ENCODE measurements at regions not wholly inside any gene's neighbourhood (a gene's known extent, or its start where the extent isn't known, plus 50 kb on each side); places are given as distances from the start of the nearest gene placed in this dataset.

- ATAC-seq = no peak
- TF ChIP-seq ISL1 (CRISPR knock-in tag; IDR thresholded peaks at IDR 0.05) = no peak
These were observed 309.1 kb downstream of the SOX4 start for GRCh38 chr6:21902628-21903169.

DNA sequence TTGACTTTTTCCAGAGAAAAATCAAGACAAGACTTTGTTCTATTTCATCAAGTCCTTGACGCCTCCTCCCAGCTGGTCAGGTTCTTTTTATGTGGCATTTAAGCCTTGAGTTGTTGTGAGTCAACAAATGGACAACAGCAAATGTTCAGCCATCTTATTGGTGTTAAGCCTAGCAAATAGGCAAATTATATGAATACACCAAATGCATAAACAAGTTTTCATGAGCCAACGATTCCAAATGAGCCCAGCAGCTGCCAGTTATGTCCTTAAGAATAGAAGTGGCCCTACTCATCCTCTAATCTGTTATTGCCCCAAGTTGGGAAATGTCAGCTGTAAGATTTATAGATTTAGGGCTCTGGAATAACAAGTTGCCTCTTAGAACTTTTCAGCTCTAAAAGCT is 312.0 kb downstream of the SOX4 start:
- ATAC-seq = no peak
- TF ChIP-seq ZNF565 (CRISPR knock-in tag; conservative IDR thresholded peaks at IDR 0.05; ENCODE audit: low read depth) (no peak), ZNF8 (CRISPR knock-in tag; IDR thresholded peaks at IDR 0.05) (no peak), OSR1 (CRISPR knock-in tag; IDR thresholded peaks at IDR 0.05) (no peak)

DNA sequence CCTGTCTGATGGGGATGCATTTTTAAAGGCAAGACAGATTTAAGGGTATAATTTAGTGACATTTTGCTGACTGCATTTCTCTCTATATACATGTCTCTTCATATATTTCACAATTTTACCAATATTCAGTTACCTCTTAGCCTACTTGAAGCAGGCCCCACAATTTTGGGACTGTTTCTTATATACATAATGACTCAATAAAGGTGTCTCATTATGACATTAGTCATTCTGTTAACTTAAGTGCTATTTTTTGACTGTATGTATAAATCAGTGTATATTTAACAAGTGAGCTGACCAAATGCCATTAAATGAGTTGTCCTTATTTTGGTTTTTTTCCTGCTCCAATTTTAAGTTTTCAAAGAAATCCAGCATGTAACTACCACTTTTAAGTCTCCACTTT is 313.3 kb downstream of the SOX4 start:
- TF ChIP-seq, protein P1, sequence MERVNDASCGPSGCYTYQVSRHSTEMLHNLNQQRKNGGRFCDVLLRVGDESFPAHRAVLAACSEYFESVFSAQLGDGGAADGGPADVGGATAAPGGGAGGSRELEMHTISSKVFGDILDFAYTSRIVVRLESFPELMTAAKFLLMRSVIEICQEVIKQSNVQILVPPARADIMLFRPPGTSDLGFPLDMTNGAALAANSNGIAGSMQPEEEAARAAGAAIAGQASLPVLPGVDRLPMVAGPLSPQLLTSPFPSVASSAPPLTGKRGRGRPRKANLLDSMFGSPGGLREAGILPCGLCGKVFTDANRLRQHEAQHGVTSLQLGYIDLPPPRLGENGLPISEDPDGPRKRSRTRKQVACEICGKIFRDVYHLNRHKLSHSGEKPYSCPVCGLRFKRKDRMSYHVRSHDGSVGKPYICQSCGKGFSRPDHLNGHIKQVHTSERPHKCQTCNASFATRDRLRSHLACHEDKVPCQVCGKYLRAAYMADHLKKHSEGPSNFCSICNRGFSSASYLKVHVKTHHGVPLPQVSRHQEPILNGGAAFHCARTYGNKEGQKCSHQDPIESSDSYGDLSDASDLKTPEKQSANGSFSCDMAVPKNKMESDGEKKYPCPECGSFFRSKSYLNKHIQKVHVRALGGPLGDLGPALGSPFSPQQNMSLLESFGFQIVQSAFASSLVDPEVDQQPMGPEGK (CRISPR knock-in tag; IDR thresholded peaks at IDR 0.05; ENCODE audit: borderline replicate concordance) = no peak
- no peak for TF ChIP-seq GLIS3 (CRISPR knock-in tag; IDR thresholded peaks at IDR 0.05)
- no peak for TF ChIP-seq ZFP30 (CRISPR knock-in tag; IDR thresholded peaks at IDR 0.05)
- TF ChIP-seq ISL1 (CRISPR knock-in tag; IDR thresholded peaks at IDR 0.05) = no peak
- TF ChIP-seq ZNF8 (CRISPR knock-in tag; IDR thresholded peaks at IDR 0.05) = no peak
- TF ChIP-seq ZC3H10 (CRISPR knock-in tag; IDR thresholded peaks at IDR 0.05) = no peak
- TF ChIP-seq CSRNP3 (CRISPR knock-in tag; IDR thresholded peaks at IDR 0.05) = no peak
- no peak for TF ChIP-seq ZNF70 (CRISPR knock-in tag; IDR thresholded peaks at IDR 0.05)
- no peak for TF ChIP-seq ZFP3 (CRISPR knock-in tag; IDR thresholded peaks at IDR 0.05)
- TF ChIP-seq ARNTL (CRISPR knock-in tag; IDR thresholded peaks at IDR 0.05; ENCODE audit: borderline replicate concordance, low read depth) = no peak
- TF ChIP-seq OSR1 (CRISPR knock-in tag; IDR thresholded peaks at IDR 0.05) = no peak
- TF ChIP-seq CSDC2 (CRISPR knock-in tag; IDR thresholded peaks at IDR 0.05) = no peak
- ATAC-seq = no peak

GRCh38 chr6:21907291-21907690 is 313.7 kb downstream of the SOX4 start:
- TF ChIP-seq, protein P2, sequence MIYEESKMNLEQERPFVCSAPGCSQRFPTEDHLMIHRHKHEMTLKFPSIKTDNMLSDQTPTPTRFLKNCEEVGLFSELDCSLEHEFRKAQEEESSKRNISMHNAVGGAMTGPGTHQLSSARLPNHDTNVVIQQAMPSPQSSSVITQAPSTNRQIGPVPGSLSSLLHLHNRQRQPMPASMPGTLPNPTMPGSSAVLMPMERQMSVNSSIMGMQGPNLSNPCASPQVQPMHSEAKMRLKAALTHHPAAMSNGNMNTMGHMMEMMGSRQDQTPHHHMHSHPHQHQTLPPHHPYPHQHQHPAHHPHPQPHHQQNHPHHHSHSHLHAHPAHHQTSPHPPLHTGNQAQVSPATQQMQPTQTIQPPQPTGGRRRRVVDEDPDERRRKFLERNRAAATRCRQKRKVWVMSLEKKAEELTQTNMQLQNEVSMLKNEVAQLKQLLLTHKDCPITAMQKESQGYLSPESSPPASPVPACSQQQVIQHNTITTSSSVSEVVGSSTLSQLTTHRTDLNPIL (CRISPR knock-in tag; IDR thresholded peaks at IDR 0.05; ENCODE audit: low read depth) = no peak
- TF ChIP-seq TCF4 (CRISPR knock-in tag; IDR thresholded peaks at IDR 0.05; ENCODE audit: borderline replicate concordance) = no peak
- no peak for TF ChIP-seq ZNF8 (CRISPR knock-in tag; IDR thresholded peaks at IDR 0.05)
- no peak for TF ChIP-seq TOX (CRISPR knock-in tag; IDR thresholded peaks at IDR 0.05; ENCODE audit: borderline replicate concordance)
- TF ChIP-seq ZFP3 (CRISPR knock-in tag; IDR thresholded peaks at IDR 0.05) = no peak
- TF ChIP-seq, protein P1 (CRISPR knock-in tag; IDR thresholded peaks at IDR 0.05; ENCODE audit: borderline replicate concordance) = no peak
- TF ChIP-seq ZC3H10 (CRISPR knock-in tag; IDR thresholded peaks at IDR 0.05) = no peak
- no peak for TF ChIP-seq ARNTL (CRISPR knock-in tag; IDR thresholded peaks at IDR 0.05; ENCODE audit: borderline replicate concordance, low read depth)
- no peak for TF ChIP-seq PPARA (CRISPR knock-in tag; IDR thresholded peaks at IDR 0.05; ENCODE audit: borderline replicate concordance)
- TF ChIP-seq SNAI2 (CRISPR knock-in tag; IDR thresholded peaks at IDR 0.05) = no peak
- no peak for TF ChIP-seq GLIS3 (CRISPR knock-in tag; IDR thresholded peaks at IDR 0.05)
- TF ChIP-seq, protein P3, sequence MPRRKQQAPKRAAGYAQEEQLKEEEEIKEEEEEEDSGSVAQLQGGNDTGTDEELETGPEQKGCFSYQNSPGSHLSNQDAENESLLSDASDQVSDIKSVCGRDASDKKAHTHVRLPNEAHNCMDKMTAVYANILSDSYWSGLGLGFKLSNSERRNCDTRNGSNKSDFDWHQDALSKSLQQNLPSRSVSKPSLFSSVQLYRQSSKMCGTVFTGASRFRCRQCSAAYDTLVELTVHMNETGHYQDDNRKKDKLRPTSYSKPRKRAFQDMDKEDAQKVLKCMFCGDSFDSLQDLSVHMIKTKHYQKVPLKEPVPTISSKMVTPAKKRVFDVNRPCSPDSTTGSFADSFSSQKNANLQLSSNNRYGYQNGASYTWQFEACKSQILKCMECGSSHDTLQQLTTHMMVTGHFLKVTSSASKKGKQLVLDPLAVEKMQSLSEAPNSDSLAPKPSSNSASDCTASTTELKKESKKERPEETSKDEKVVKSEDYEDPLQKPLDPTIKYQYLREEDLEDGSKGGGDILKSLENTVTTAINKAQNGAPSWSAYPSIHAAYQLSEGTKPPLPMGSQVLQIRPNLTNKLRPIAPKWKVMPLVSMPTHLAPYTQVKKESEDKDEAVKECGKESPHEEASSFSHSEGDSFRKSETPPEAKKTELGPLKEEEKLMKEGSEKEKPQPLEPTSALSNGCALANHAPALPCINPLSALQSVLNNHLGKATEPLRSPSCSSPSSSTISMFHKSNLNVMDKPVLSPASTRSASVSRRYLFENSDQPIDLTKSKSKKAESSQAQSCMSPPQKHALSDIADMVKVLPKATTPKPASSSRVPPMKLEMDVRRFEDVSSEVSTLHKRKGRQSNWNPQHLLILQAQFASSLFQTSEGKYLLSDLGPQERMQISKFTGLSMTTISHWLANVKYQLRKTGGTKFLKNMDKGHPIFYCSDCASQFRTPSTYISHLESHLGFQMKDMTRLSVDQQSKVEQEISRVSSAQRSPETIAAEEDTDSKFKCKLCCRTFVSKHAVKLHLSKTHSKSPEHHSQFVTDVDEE (CRISPR knock-in tag; IDR thresholded peaks at IDR 0.05) = no peak
- no peak for TF ChIP-seq ISL1 (CRISPR knock-in tag; IDR thresholded peaks at IDR 0.05)
- no peak for TF ChIP-seq ESRRG (CRISPR knock-in tag; IDR thresholded peaks at IDR 0.05)
- TF ChIP-seq ZFP30 (CRISPR knock-in tag; IDR thresholded peaks at IDR 0.05) = no peak
- TF ChIP-seq BACH2 (CRISPR knock-in tag; IDR thresholded peaks at IDR 0.05; ENCODE audit: borderline replicate concordance) = no peak
- TF ChIP-seq RARB (CRISPR knock-in tag; IDR thresholded peaks at IDR 0.05) = no peak
- TF ChIP-seq ZNF565 (CRISPR knock-in tag; conservative IDR thresholded peaks at IDR 0.05; ENCODE audit: low read depth) = no peak
- TF ChIP-seq CSDC2 (CRISPR knock-in tag; IDR thresholded peaks at IDR 0.05) = no peak
- TF ChIP-seq POU6F1 (CRISPR knock-in tag; IDR thresholded peaks at IDR 0.05; ENCODE audit: borderline replicate concordance, low read depth) = no peak

More at GRCh38 chr6:21907291-21907690, 313.7 kb downstream of the SOX4 start:
- ATAC-seq = no peak
